ENCODE measurements at regions not wholly inside any gene's neighbourhood (a gene's known extent, or its start where the extent isn't known, plus 50 kb on each side); places are given as distances from the start of the nearest gene placed in this dataset.

- TF ChIP-seq CTCF (IDR thresholded peaks at IDR 0.05) (no peak), POLR2AphosphoS5 (IDR thresholded peaks at IDR 0.05) (no peak), EP300 (IDR thresholded peaks at IDR 0.05) (no peak), POLR2A (IDR thresholded peaks at IDR 0.05) (no peak)
- Histone ChIP-seq H3K27me3 (peaks cover 6% of the 10 kb centered on the region), H3K9me3 (no peaks in the 10 kb centered on the region), H3K4me1 (no peaks in the 10 kb centered on the region), H3K4me3 (no peak overlapping the region), H3K27ac (no peak overlapping the region), H3K36me3 (no peaks in the 10 kb centered on the region)
- ATAC-seq = no peak
- 73 to 91% methylated on average over 4 of the region's 4 CpGs for WGBS, 2 donors (ENCODE audit: low coverage in 1 of 2)
Measured at GRCh38 chr4:159552979-159553768, 450.3 kb downstream of the RAPGEF2 start.

- no peaks in the 10 kb centered on the region for H3K27me3 ChIP-seq
- no peaks in the 10 kb centered on the region for H3K36me3 ChIP-seq
- no peaks in the 10 kb centered on the region for H3K4me1 ChIP-seq
- no peak overlapping the region for H3K27ac ChIP-seq
- H3K4me3 ChIP-seq = no peak overlapping the region
- TF ChIP-seq POLR2A (IDR thresholded peaks at IDR 0.05) = no peak
- TF ChIP-seq POLR2AphosphoS5 (IDR thresholded peaks at IDR 0.05) = no peak
- TF ChIP-seq EP300 (IDR thresholded peaks at IDR 0.05) = no peak
- TF ChIP-seq CTCF (IDR thresholded peaks at IDR 0.05) = no peak
- no peaks in the 10 kb centered on the region for H3K9me3 ChIP-seq
- no peak for ATAC-seq
Measured at GRCh38 chr4:159555873-159556272, 453.0 kb downstream of the RAPGEF2 start.

- Histone ChIP-seq H3K4me3 (no peak overlapping the region), H3K27ac (no peak overlapping the region), H3K4me1 (no peaks in the 10 kb centered on the region), H3K9me3 (no peaks in the 10 kb centered on the region), H3K27me3 (no peaks in the 10 kb centered on the region), H3K36me3 (no peaks in the 10 kb centered on the region)
- TF ChIP-seq EP300 (IDR thresholded peaks at IDR 0.05) (no peak), POLR2A (IDR thresholded peaks at IDR 0.05) (no peak), POLR2AphosphoS5 (IDR thresholded peaks at IDR 0.05) (no peak)
- WGBS, 2 donors (ENCODE audit: low coverage in 1 of 2) = 50 to 67% methylated on average over 1 of the region's 1 CpG
- no peak for ATAC-seq
Measured at GRCh38 chr4:159562366-159562765, 459.5 kb downstream of the RAPGEF2 start.

GRCh38 chr4:159563257-159563656 lies 460.4 kb downstream of the RAPGEF2 start:
- no peak overlapping the region for H3K4me3 ChIP-seq
- 44 to 64% methylated on average over 1 of the region's 1 CpG for WGBS, 2 donors (ENCODE audit: low coverage in 1 of 2)
- H3K9me3 ChIP-seq = peaks cover 0 to under 1% (median 0%) of the 10 kb centered on the region in 3 donors
- H3K27ac ChIP-seq = no peak overlapping the region
- no peaks in the 10 kb centered on the region for H3K36me3 ChIP-seq
- H3K27me3 ChIP-seq = no peaks in the 10 kb centered on the region
- no peak for TF ChIP-seq POLR2AphosphoS5 (IDR thresholded peaks at IDR 0.05)
- TF ChIP-seq POLR2A (IDR thresholded peaks at IDR 0.05) = no peak
- no peak for TF ChIP-seq EP300 (IDR thresholded peaks at IDR 0.05)
- TF ChIP-seq CTCF (IDR thresholded peaks at IDR 0.05) = no peak
- no peaks in the 10 kb centered on the region for H3K4me1 ChIP-seq
- ATAC-seq = no peak

- ATAC-seq = no peak
- TF ChIP-seq POLR2A (IDR thresholded peaks at IDR 0.05) (no peak), POLR2AphosphoS5 (IDR thresholded peaks at IDR 0.05) (no peak), EP300 (IDR thresholded peaks at IDR 0.05) (no peak), CTCF (IDR thresholded peaks at IDR 0.05) (no peak)
- Histone ChIP-seq H3K36me3 (no peaks in the 10 kb centered on the region), H3K9me3 (peaks cover 0 to 14% (median 0%) of the 10 kb centered on the region in 3 donors), H3K27ac (no peak overlapping the region), H3K4me3 (no peak overlapping the region), H3K4me1 (no peaks in the 10 kb centered on the region), H3K27me3 (no peaks in the 10 kb centered on the region)
- WGBS, 2 donors (ENCODE audit: low coverage in 1 of 2) = 77 to 94% methylated on average over 3 to 5 of the region's 5 CpGs
Measured at GRCh38 chr4:159564615-159565014, 461.7 kb downstream of the RAPGEF2 start.

All from gastroesophageal sphincter (tissue), 4 donors.